ENCODE measurements at regions not wholly inside any gene's neighbourhood (a gene's known extent, or its start where the extent isn't known, plus 50 kb on each side); places are given as distances from the start of the nearest gene placed in this dataset.
"Not testable (repeated sequence)": the region's sequence is repeated elsewhere in the genome, so short reads cannot be mapped to it uniquely, and the experiment has no call there.

- peak; percentile 26 for TF ChIP-seq CTCF (IDR thresholded peaks at IDR 0.05; ENCODE audit: low read depth, low read length)
- not testable (repeated sequence) for H3K4me3 ChIP-seq (ENCODE audit: low read depth, low read length)
- peak; percentile 86 for DNase-seq (ENCODE audit: low read depth)
Observed at GRCh38 chr17:83205387-83206035, 126.1 kb downstream of the METRNL start.

- DNase-seq (ENCODE audit: low read depth); H3K4me3 ChIP-seq (ENCODE audit: low read depth, low read length): not testable (repeated sequence)
Observed at GRCh38 chr17:83206036-83206394, 126.6 kb downstream of the METRNL start.

GRCh38 chr17:83206819-83207588 lies 127.6 kb downstream of the METRNL start:
- DNase-seq (ENCODE audit: low read depth), result peak; percentile 27
- H3K4me3 ChIP-seq (ENCODE audit: low read depth, low read length), result not testable (repeated sequence)

GRCh38 chr17:83247001-83247400 lies 167.6 kb downstream of the METRNL start:
- peak; percentile 58 for DNase-seq (ENCODE audit: low read depth)

More at GRCh38 chr17:83247001-83247400, 167.6 kb downstream of the METRNL start:
- H3K4me3 ChIP-seq (ENCODE audit: low read depth, low read length), result not testable (repeated sequence)
